H9 (cell line): ENCODE measurements at regions not wholly inside any gene's neighbourhood (a gene's known extent, or its start where the extent isn't known, plus 50 kb on each side); places are given as distances from the start of the nearest gene placed in this dataset.

Experiments used
- DNase-seq: peaks from one replicate; pipeline ENCODE4 v3.0.0-alpha.2; 2017
- H2AFZ ChIP-seq: one replicate; pipeline ENCODE4 v1.6.1; 2013; ENCODE audit warnings: mild to moderate bottlenecking, low read length, control low read depth, moderate library complexity
- H2AK5ac ChIP-seq: 2 replicates; pipeline ENCODE4 v1.6.1; 2013; ENCODE audit warnings: low read length, control low read depth, mixed read lengths; ENCODE audit not compliant: insufficient read length
- H2BK120ac ChIP-seq: one replicate; pipeline ENCODE4 v1.6.1; 2013; ENCODE audit warnings: low read depth, mild to moderate bottlenecking, low read length, control low read depth, inconsistent platforms; ENCODE audit not compliant: poor library complexity, severe bottlenecking
- H2BK12ac ChIP-seq: 2 replicates; pipeline ENCODE4 v1.6.1; 2013; ENCODE audit warnings: low read length, control low read depth, mixed read lengths, low read depth; ENCODE audit not compliant: insufficient read length
- H2BK15ac ChIP-seq: 2 replicates; pipeline ENCODE4 v1.6.1; 2013; ENCODE audit warnings: low read depth, low read length, control low read depth
- H2BK20ac ChIP-seq: one replicate; pipeline ENCODE4 v1.6.1; 2013; ENCODE audit warnings: low read depth, mild to moderate bottlenecking, low read length, control low read depth, inconsistent platforms; ENCODE audit not compliant: poor library complexity, severe bottlenecking
- H2BK5ac ChIP-seq: 2 replicates; pipeline ENCODE4 v1.6.1; 2013; ENCODE audit warnings: low read length, control low read depth, mixed read lengths; ENCODE audit not compliant: insufficient read length
- H3K14ac ChIP-seq: 2 replicates; pipeline ENCODE4 v1.6.1; 2013; ENCODE audit warnings: low read length, control low read depth; ENCODE audit not compliant: insufficient read depth
- H3K18ac ChIP-seq: 2 replicates; pipeline ENCODE4 v1.6.1; 2013; ENCODE audit warnings: low read depth, mild to moderate bottlenecking, mixed read lengths, low read length, control low read depth; ENCODE audit not compliant: insufficient read length
- H3K23ac ChIP-seq: 2 replicates; pipeline ENCODE4 v1.6.1; 2013; ENCODE audit warnings: low read length, control low read depth, mixed read lengths, low read depth; ENCODE audit not compliant: insufficient read length
- H3K23me2 ChIP-seq: 2 replicates; pipeline ENCODE4 v1.6.1; 2013; ENCODE audit warnings: low read depth, mild to moderate bottlenecking, mixed read lengths, low read length, control low read depth; ENCODE audit not compliant: insufficient read length, poor library complexity, severe bottlenecking
- H3K27ac ChIP-seq: 2 replicates; pipeline ENCODE4 v1.5.1; 2013; ENCODE audit warnings: low read length, control low read depth, mixed read lengths, low read depth; ENCODE audit not compliant: insufficient read length
- H3K27me3 ChIP-seq: 2 replicates; pipeline ENCODE4 v1.6.1; 2013; ENCODE audit warnings: low read length, control low read depth, inconsistent platforms; ENCODE audit not compliant: insufficient read depth
- H3K4ac ChIP-seq: 2 replicates; pipeline ENCODE4 v1.6.1; 2013; ENCODE audit warnings: low read depth, mild to moderate bottlenecking, control low read depth, inconsistent platforms, low read length, moderate library complexity
- H3K4me1 ChIP-seq: 2 replicates; pipeline ENCODE4 v1.6.1; 2013; ENCODE audit warnings: low read length, control low read depth, inconsistent platforms; ENCODE audit not compliant: insufficient read depth
- H3K4me2 ChIP-seq: 2 replicates; pipeline ENCODE4 v1.6.1; 2013; ENCODE audit warnings: low read length, control low read depth, mixed read lengths; ENCODE audit not compliant: insufficient read length, insufficient read depth
- H3K56ac ChIP-seq: 2 replicates; pipeline ENCODE4 v1.6.1; 2013; ENCODE audit warnings: low read depth, mild to moderate bottlenecking, mixed read lengths, low read length, control low read depth; ENCODE audit not compliant: insufficient read length
- H3K79me1 ChIP-seq: 2 replicates; pipeline ENCODE4 v1.6.1; 2013; ENCODE audit warnings: low read depth, mild to moderate bottlenecking, moderate library complexity, low read length, control low read depth, inconsistent platforms; ENCODE audit not compliant: insufficient read depth, poor library complexity, severe bottlenecking
- H3K79me2 ChIP-seq: 2 replicates; pipeline ENCODE4 v1.6.1; 2013; ENCODE audit warnings: low read length, control low read depth, inconsistent platforms; ENCODE audit not compliant: insufficient read depth
- H3K9ac ChIP-seq: 2 replicates; pipeline ENCODE4 v1.6.1; 2013; ENCODE audit warnings: low read length, control low read depth, mixed read lengths; ENCODE audit not compliant: insufficient read length; ENCODE audit errors: extremely low read depth
- H3K9me3 ChIP-seq: one replicate; pipeline ENCODE4 v1.6.1; 2013; ENCODE audit warnings: low read depth, low read length, inconsistent platforms; ENCODE audit not compliant: control insufficient read depth
- H3T11ph ChIP-seq: one replicate; pipeline ENCODE4 v1.6.1; 2013; ENCODE audit warnings: mild to moderate bottlenecking, low read length, control low read depth, inconsistent platforms
- H4K20me1 ChIP-seq: one replicate; pipeline ENCODE4 v1.6.1; 2013; ENCODE audit not compliant: control insufficient read depth, insufficient read length, insufficient read depth
- H4K5ac ChIP-seq: 2 replicates; pipeline ENCODE4 v1.6.1; 2013; ENCODE audit warnings: low read depth, mild to moderate bottlenecking, mixed read lengths, low read length, control low read depth; ENCODE audit not compliant: insufficient read length
- H4K8ac ChIP-seq: replicated peaks from 2 replicates; pipeline ENCODE4 v1.6.1; 2013; ENCODE audit warnings: low read length, control low read depth, mixed read lengths, low read depth; ENCODE audit not compliant: insufficient read length
- H4K91ac ChIP-seq: 2 replicates; pipeline ENCODE4 v1.6.1; 2013; ENCODE audit warnings: low read depth, mild to moderate bottlenecking, moderate library complexity, mixed read lengths, low read length, control low read depth; ENCODE audit not compliant: insufficient read length
- H3K27ac Mint-ChIP-seq, 3 experiments: 2 replicates in 2 of 3; 3 replicates in 1 of 3; pipeline ENCODE4 v1.8.0; 2020 to 2021; ENCODE audit warnings: mixed read lengths in 3 of 3, mild to moderate bottlenecking in 1 of 3, moderate library complexity in 1 of 3
- H3K27me3 Mint-ChIP-seq: 2 replicates; pipeline ENCODE4 v1.8.0; 2021; ENCODE audit warnings: low read depth, mild to moderate bottlenecking, moderate library complexity, mixed read lengths
- H3K36me3 Mint-ChIP-seq, 3 experiments: 2 replicates in 2 of 3; 3 replicates in 1 of 3; pipeline ENCODE4 v1.8.0; 2020 to 2021; ENCODE audit warnings: low read depth in 3 of 3, mixed read lengths in 3 of 3; ENCODE audit not compliant: insufficient read depth in 1 of 3
- H3K4me1 Mint-ChIP-seq, 2 experiments: 2 replicates each; pipeline ENCODE4 v1.8.0; 2020; ENCODE audit warnings: mixed read lengths in 2 of 2
- H3K4me3 Mint-ChIP-seq, 2 experiments: 2 replicates in 1 of 2; 3 replicates in 1 of 2; pipeline ENCODE4 v1.8.0; 2020 to 2021; ENCODE audit warnings: mild to moderate bottlenecking in 2 of 2, mixed read lengths in 2 of 2, moderate library complexity in 1 of 2
- H3K9me3 Mint-ChIP-seq, 2 experiments: 2 replicates in 1 of 2; 3 replicates in 1 of 2; pipeline ENCODE4 v1.8.0; 2020; ENCODE audit warnings: mild to moderate bottlenecking in 2 of 2, mixed read lengths in 2 of 2, moderate library complexity in 1 of 2
- WGBS: extraction: QIAGEN DNeasy Blood & Tissue Kit; methylation state at CpG from one replicate; pipeline ENCODE4 v1.1.7; 2013; ENCODE audit warnings: missing lambda C conversion rate, low lambda C conversion rate, mixed read lengths; ENCODE audit not compliant: insufficient read length; ENCODE audit errors: extremely low coverage; 5-methylcytosine and 5-hydroxymethylcytosine counted together
- TF ChIP-seq, protein P1 (sequence below): fragments of 200-600 bp; sonication (generic); conservative IDR thresholded peaks from 3 replicates; pipeline ENCODE4 v1.8.0; 2021; ENCODE audit warnings: antibody characterized with exemption, mild to moderate bottlenecking

DNA sequence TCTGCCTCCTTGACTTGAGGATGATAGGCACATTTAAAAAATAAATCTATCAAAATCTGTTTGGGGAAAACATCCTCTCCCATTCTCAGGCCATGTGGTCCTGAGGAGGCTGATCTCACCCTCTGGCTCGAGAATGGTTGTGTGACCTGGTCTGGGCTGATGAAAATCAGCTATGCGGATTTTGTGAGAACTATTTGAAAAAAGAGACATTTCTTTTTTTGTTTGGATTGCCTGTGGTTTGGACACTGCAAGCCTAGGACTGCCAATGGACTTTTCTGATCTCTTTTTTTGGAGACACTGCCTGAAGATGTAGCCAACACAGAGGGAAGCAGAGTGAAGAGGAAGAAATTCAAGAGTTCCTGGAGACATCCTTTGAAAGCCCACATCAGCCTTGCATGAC lies 145.9 kb downstream of the HS3ST3B1 start:
- no peak overlapping the region for H4K5ac ChIP-seq
- Mint-ChIP-seq H3K9me3 (peaks cover 0 to 7% of the 10 kb centered on the region in 2 experiments; a peak in 2 of 5 replicates), H3K4me3 (no peak overlapping the region), H3K27me3 (no peaks in the 10 kb centered on the region), H3K27ac (no peak overlapping the region), H3K4me1 (peaks cover 5 to 8% of the 10 kb centered on the region in 2 experiments; a peak in 2 of 4 replicates), H3K36me3 (peaks cover 0 to 8% (median 1%) of the 10 kb centered on the region in 3 experiments; a peak in 2 of 7 replicates)
- no peak overlapping the region for H3K9ac ChIP-seq
- H3K14ac ChIP-seq: no peak overlapping the region
- H3K4me1 ChIP-seq: peaks cover 3% of the 10 kb centered on the region; the same call in 1 of the 2 replicates
- H3K79me1 ChIP-seq: no peaks in the 10 kb centered on the region
- no peak overlapping the region for H2AK5ac ChIP-seq
- H3K27ac ChIP-seq: no peak overlapping the region
- no peak overlapping the region for H3T11ph ChIP-seq
- H2AFZ ChIP-seq: no peak overlapping the region
- H2BK15ac ChIP-seq: no peak overlapping the region
- no peak overlapping the region for H3K23ac ChIP-seq
- H3K4ac ChIP-seq: no peak overlapping the region
- H3K4me2 ChIP-seq: no peak overlapping the region
- no peaks in the 10 kb centered on the region for H3K23me2 ChIP-seq
- no peak for DNase-seq
- no peak overlapping the region for H2BK5ac ChIP-seq
- WGBS: no CpG with 5 or more reads among the region's 2 CpGs
- TF ChIP-seq, protein P1, sequence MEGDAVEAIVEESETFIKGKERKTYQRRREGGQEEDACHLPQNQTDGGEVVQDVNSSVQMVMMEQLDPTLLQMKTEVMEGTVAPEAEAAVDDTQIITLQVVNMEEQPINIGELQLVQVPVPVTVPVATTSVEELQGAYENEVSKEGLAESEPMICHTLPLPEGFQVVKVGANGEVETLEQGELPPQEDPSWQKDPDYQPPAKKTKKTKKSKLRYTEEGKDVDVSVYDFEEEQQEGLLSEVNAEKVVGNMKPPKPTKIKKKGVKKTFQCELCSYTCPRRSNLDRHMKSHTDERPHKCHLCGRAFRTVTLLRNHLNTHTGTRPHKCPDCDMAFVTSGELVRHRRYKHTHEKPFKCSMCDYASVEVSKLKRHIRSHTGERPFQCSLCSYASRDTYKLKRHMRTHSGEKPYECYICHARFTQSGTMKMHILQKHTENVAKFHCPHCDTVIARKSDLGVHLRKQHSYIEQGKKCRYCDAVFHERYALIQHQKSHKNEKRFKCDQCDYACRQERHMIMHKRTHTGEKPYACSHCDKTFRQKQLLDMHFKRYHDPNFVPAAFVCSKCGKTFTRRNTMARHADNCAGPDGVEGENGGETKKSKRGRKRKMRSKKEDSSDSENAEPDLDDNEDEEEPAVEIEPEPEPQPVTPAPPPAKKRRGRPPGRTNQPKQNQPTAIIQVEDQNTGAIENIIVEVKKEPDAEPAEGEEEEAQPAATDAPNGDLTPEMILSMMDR: no peak
- H2BK12ac ChIP-seq: no peak overlapping the region
- H3K56ac ChIP-seq: no peak overlapping the region
- H3K9me3 ChIP-seq: no peaks in the 10 kb centered on the region
- H3K27me3 ChIP-seq: no peaks in the 10 kb centered on the region
- no peak overlapping the region for H4K91ac ChIP-seq
- H4K8ac ChIP-seq: no peak overlapping the region
- H2BK120ac ChIP-seq: no peak overlapping the region
- H3K79me2 ChIP-seq: no peaks in the 10 kb centered on the region
- H2BK20ac ChIP-seq: no peak overlapping the region
- no peak overlapping the region for H3K18ac ChIP-seq
- no peaks in the 10 kb centered on the region for H4K20me1 ChIP-seq
